DMS153 treated with DMSO at 0.1 percent for 48 hours (cell line): ENCODE measurements at regions not wholly inside any gene's neighbourhood (a gene's known extent, or its start where the extent isn't known, plus 50 kb on each side); places are given as distances from the start of the nearest gene placed in this dataset.
"Not testable (repeated sequence)": the region's sequence is repeated elsewhere in the genome, so short reads cannot be mapped to it uniquely, and the experiment has no call there.

Source experiments
- DNase-seq: peaks from one replicate; lab custom pipeline; 2025; ENCODE audit not compliant: unreplicated experiment; lab: John Stamatoyannopoulos, UW

DNA sequence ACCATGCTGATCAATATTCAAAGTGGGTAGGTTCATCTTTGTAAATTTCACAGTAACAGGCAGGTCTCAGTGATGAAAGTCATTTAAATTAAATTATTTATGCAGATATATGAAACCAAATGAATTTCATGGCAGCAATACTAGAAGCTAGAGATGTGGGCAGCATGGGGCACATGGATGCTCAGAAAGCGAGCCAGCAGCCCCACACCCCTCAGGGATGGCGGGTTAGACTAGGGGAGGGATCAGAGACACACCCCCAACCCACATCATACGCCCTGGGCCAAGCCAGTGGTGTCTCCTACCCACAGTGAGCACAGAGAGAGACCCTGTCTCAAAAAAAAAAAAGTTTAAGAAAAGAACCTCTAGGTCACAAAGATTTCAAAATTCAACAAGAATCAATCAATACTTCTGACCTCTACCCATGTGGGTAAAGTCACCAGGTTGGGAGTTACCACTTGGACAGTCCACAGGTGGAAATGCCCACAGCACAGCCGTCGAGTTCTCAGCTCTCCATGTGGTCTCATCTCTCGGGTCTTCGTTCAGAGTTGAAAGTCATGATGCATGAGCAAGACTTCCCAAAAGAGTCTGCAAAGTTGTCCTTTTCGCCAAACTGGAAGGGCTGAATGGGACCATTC is 79.3 kb upstream of the PPP2R2D start:
- DNase-seq = no peak

- DNase-seq = no peak
Observed at GRCh38 chr10:131822013-131822691, 78.7 kb upstream of the PPP2R2D start.

GRCh38 chr10:131822692-131823245 is 78.0 kb upstream of the PPP2R2D start:
- DNase-seq = no peak

- DNase-seq = not testable (repeated sequence)
Observed at GRCh38 chr10:131823601-131824099, 77.2 kb upstream of the PPP2R2D start.

DNA sequence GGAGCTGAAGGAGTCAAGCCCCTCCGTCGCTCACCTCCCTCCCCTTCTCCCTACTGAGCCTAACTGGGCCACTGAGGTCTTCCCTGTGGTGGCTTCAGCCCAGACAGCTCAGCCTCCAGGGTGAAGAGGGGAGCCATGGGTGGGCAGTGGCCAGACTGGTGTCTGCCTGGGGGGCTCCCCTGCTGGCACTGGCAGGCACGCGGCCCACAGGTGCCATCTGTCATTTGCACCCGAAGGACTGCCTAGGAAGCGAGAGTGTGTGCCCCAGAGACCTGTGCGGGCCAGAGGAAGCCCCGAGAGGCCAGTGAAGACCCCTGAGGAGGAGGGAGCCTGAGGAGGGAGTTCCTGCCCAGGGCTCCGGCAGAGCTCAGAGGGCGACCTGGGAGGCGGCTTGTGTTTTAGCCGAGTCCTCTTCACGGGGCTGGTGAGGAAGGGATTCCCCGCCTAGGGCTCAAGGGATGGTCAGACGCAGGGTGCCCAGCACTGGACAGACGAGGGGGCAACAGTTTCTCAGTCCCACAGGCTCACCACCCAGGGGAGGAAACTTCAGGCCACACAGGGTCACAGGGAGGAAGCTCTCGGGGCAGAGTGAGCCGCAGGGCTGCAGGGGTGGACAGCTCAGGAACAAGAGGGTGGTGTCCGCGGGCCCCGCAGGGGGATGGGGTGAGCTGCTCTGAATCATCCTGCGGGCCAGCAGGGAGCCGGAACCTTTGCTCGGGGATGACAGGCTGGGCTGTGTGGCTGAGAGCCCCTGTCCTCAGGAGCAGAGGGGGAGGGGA is 76.2 kb upstream of the PPP2R2D start:
- DNase-seq = no peak

GRCh38 chr10:131825150-131825848 is 75.5 kb upstream of the PPP2R2D start:
- no peak for DNase-seq

GRCh38 chr10:131825960-131826650 is 74.7 kb upstream of the PPP2R2D start:
- no peak for DNase-seq

GRCh38 chr10:131829156-131829930 is 71.5 kb upstream of the PPP2R2D start:
- DNase-seq = no peak

- DNase-seq = no peak
Observed at GRCh38 chr10:131830446-131831130, 70.2 kb upstream of the PPP2R2D start.

- DNase-seq = no peak
Observed at GRCh38 chr10:131831561-131831960, 69.2 kb upstream of the PPP2R2D start.

- DNase-seq = no peak
Observed at GRCh38 chr10:131832056-131832685, 68.6 kb upstream of the PPP2R2D start.

GRCh38 chr10:131833013-131833412 is 67.8 kb upstream of the PPP2R2D start:
- no peak for DNase-seq

DNA sequence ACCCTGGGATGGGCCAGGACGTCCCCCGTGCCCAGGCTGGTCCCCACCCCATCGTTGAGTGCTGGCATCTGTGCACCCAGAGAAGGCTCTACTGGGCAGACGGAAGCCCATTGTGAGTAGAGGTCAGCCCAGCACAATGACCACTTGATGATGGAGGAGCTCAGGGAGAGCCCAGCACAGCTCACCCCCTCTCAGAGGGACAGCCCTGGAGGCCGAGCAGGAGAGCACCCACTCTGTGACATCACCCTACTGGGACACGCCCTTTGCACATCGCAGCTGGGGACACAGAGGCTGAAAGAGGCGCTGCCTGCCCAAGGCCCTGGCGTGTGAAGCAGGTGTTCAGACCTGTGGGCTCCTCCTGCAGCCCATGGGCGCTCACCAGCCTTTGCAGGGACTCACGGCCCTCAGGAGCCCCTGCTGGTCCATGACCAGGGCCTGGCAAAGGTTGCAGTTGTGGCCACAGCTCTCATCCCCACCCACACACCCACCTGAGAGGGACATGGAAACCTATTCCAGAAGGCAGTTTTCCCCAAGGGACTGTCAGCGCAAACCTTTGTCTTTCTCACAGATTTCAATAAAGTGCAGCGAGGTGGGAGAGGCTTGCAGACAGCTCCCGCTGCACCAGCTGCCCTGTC is 67.2 kb upstream of the PPP2R2D start:
- no peak for DNase-seq

- DNase-seq = no peak
Observed at GRCh38 chr10:131834152-131834810, 66.5 kb upstream of the PPP2R2D start.

DNA sequence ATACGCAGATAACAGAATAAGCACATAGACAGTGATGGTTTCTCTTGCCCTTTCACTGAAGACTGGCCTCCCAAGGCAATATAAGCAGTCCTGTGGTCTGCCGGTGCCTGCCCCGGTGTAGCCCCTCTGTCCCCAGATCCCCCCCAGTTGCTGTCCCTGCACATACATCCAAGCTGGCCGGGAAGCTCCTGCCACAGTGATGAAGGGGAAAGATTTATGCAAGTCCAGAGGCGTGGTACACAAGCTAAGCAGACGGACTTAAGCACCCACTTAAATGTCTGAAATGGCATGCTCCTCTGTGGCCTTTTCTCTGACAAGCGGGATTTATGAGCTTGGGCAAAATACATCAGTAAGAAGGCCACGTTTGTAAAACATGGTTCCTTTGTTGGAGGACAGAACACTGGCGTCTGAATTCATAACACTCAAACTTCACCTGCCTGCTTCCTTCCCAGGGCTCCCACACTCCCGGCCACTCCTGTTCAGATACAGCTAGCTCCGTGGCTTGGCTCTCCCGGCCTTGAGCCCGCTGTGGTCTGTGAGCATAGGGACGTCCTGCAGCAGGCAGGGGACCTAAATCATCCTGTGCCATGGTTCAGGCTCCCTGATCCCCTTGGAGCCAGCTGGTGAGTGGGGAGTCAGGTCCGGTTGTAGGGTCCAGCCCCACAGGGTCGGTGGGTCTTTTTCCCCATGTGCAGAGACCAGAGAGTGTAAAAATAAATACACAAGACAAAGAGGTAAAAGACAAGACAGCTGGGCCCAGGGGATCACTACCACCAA is 61.7 kb upstream of the PPP2R2D start:
- peak; percentile 24 for DNase-seq

- DNase-seq = not testable (repeated sequence)
Observed at GRCh38 chr10:131839880-131840787, 60.7 kb upstream of the PPP2R2D start.
